ENCODE measurements at regions not wholly inside any gene's neighbourhood (a gene's known extent, or its start where the extent isn't known, plus 50 kb on each side); places are given as distances from the start of the nearest gene placed in this dataset.

DNA sequence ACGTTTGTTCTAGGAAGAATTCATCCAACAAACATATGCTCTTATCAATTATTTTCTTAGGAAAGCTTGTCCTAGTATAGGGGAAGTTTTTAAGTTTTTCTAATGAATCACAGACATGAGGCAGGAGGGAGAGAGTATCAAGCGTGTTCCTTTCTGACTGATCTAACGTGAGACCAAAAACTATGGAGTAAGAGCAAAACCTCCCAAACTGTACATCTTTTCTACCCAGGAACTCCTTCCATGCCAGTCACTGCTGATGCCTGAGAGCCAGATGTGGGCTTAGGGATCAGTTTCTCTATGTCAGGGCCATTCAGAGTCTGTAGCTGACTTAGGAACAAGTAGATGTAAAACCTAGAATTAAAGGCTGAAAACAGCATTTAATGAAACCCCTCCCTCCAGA is 51.7 kb upstream of the NFIB start:
- TF ChIP-seq, protein P1, sequence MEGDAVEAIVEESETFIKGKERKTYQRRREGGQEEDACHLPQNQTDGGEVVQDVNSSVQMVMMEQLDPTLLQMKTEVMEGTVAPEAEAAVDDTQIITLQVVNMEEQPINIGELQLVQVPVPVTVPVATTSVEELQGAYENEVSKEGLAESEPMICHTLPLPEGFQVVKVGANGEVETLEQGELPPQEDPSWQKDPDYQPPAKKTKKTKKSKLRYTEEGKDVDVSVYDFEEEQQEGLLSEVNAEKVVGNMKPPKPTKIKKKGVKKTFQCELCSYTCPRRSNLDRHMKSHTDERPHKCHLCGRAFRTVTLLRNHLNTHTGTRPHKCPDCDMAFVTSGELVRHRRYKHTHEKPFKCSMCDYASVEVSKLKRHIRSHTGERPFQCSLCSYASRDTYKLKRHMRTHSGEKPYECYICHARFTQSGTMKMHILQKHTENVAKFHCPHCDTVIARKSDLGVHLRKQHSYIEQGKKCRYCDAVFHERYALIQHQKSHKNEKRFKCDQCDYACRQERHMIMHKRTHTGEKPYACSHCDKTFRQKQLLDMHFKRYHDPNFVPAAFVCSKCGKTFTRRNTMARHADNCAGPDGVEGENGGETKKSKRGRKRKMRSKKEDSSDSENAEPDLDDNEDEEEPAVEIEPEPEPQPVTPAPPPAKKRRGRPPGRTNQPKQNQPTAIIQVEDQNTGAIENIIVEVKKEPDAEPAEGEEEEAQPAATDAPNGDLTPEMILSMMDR (IDR thresholded peaks at IDR 0.05; ENCODE audit: low read length): no peak
- TF ChIP-seq EZH2 (IDR thresholded peaks at IDR 0.05; ENCODE audit: borderline replicate concordance, low read length): no peak
